ENCODE measurements at regions not wholly inside any gene's neighbourhood (a gene's known extent, or its start where the extent isn't known, plus 50 kb on each side); places are given as distances from the start of the nearest gene placed in this dataset.
"Not testable (repeated sequence)": the region's sequence is repeated elsewhere in the genome, so short reads cannot be mapped to it uniquely, and the experiment has no call there.

DNA sequence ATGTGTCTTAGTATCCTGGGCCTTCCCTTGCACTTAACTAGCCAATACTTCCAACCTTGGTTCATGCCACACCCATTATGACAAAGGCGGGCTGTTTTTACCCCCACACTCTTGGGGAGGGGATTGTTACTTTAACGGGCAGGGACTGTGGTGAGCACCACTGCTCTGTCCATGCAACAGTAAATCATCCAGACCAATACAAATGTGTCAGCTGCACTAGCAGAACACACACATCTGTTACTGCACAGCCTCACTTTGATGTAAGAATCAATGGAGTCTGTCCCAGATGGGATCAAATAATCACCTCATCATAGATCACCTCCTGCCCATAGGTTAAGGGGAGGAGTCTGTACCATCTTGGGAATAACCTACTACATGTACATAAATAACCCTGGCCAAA lies 58.1 kb downstream of the NPAP1 start:
- no peak for DNase-seq

DNA sequence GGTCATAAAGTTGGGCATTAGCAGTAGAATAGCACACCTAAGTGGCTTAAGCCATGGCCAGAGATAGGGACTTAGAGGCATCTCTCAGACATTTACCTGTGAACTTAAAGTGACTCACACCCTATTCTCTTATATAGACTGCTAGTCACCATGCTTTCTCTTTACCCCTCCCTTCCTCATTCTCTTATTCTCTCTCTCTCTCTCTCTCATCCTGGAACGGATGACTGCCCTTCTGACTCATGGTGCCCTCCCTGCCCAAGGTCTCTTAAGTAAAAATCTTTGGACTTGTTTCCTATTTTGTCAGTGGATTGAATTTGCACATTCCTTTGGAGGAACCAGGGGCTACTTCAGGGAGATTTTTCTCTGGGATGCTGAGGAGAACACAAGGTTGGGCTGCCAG lies 58.8 kb downstream of the NPAP1 start:
- no peak for DNase-seq

GRCh38 chr15:24745290-24745689 lies 69.7 kb downstream of the NPAP1 start:
- no peak for DNase-seq

DNA sequence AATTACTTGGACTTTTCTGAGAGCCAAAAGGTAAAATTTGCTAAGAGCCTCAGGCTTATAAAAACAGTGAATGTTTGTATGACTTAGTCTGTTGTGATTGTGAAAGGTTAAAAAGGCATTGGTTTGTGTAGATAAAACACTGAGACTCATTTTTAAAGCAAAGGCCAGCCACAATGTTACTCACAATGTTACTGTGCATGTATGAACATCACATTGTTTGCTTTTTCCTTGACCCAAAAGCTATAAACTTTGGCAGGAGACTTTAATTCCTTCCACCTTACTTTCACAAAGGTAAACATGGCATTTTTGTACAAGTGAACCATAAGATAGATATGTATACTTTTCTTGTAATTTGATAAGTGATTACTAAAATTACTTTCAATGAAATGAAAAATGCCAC lies 70.5 kb downstream of the NPAP1 start:
- DNase-seq = no peak

GRCh38 chr15:24747376-24747775 lies 71.8 kb downstream of the NPAP1 start:
- no peak for DNase-seq

DNA sequence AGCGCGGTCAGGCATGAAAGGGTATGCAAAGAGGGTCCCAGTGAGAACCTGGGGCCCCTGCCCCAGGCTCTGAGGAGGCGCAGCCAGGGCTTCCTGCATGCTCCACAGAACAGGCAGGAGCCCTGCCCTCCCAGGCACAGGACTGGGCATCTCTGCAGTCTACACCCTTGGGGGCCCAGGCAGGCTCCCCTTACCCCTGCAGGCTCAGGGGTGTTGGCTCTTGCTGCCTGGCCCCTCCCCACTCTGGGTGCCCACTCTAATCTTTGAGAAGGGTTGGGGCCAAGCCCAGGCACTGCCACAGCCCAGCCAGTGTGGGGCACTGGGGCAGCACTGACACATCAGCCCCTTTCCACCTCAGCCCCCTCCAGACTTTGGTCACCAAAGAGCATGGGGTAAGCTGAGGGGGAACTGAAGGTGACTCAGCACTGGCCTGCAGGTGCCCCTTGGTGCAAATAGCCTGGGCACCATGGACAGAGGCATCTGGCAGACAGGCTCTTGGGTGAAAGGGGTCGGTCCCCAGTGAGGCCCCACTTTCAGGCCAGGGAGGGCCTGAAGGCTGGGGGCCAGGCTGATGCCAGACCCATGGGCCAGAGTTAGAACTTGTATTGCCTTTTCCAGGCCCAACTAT lies 73.4 kb downstream of the NPAP1 start:
- no peak for DNase-seq

DNA sequence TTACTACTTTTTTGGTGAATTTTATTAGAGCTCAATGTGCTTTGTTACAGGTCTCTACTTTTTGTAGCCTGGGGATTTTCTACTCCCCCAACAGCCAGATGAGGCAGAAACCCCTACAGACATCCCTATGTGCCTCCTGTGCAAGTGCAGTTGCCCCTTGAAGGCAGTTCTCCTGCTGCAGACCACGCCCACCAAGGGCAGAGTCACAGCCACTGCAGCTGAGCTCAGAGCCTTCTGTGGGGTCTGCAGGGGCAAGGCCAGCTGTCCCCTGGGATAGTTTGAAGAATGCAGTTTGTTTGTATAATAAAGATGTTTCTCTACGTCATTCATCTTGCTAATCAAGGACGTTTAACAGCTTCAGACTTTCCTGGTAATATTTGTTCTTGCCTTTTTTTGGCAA lies 76.8 kb downstream of the NPAP1 start:
- DNase-seq = no peak

- no peak for DNase-seq
Observed at GRCh38 chr15:24756101-24756500, 80.5 kb downstream of the NPAP1 start.

GRCh38 chr15:24760066-24760465 lies 84.5 kb downstream of the NPAP1 start:
- DNase-seq = no peak

- no peak for DNase-seq
Observed at GRCh38 chr15:24761704-24762302, 86.2 kb downstream of the NPAP1 start.

- no peak for DNase-seq
Observed at GRCh38 chr15:24763891-24764290, 88.3 kb downstream of the NPAP1 start.

- DNase-seq = no peak
Observed at GRCh38 chr15:24764375-24765171, 89.0 kb downstream of the NPAP1 start.

GRCh38 chr15:24766511-24767133 lies 91.0 kb downstream of the NPAP1 start:
- no peak for DNase-seq

GRCh38 chr15:24772266-24772665 lies 96.7 kb downstream of the NPAP1 start:
- no peak for DNase-seq

DNA sequence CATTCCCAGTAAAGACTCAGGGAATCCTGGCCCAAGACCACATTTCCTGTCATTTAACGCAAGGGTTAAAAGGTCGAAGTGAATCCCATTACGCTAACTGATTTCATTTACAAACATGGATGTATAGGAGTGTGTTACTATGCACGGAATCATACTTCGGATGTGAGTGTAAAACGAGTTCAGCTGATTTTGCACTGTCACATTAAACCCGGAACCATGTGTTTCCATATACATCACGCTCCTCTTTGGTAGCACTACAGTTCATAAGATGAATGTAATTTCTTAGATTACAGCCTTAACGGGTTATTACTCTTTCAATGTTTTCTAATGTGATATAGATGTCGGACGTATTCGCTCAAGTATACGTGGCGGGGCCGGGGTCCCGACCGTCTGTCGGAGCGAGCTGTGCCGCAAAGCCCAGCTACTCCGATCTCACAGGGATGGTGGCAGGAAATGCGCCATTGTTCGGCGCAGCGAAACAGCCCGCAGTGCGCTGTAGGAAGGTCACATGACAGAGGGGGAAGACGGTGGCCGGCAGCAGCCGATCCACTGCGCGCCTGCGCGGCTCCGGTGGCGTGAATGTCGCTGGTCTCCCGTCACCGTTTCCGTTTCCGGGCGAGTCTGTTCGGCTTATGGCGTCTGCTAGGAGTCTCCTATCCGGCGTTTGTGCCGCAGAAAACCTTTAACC lies 97.3 kb downstream of the NPAP1 start:
- peak; percentile 17 to 67 (median 48) for DNase-seq

- no peak for DNase-seq
Observed at GRCh38 chr15:24777307-24777706, 101.7 kb downstream of the NPAP1 start.

DNA sequence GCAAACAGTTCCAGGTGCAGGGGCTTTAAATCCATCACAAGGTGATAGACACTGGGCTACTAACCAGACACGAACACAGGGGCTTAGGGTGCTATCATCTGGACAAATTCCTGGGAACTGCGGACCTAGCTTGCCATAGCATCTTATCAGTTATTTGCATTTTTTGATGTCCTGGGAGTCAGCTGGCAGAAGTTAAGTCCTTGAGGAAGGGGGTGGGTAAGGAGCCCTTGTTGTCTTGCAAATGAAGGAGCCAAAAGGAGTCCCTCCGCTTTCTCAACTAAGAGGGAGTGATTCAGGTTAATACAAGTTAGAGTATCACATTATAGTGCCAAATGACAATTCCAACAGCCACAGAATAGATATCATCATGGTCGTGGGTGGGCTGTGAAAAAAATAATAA lies 108.9 kb downstream of the NPAP1 start:
- DNase-seq = no peak

- DNase-seq = no peak
Observed at GRCh38 chr15:24786347-24786746, 110.8 kb downstream of the NPAP1 start.

DNA sequence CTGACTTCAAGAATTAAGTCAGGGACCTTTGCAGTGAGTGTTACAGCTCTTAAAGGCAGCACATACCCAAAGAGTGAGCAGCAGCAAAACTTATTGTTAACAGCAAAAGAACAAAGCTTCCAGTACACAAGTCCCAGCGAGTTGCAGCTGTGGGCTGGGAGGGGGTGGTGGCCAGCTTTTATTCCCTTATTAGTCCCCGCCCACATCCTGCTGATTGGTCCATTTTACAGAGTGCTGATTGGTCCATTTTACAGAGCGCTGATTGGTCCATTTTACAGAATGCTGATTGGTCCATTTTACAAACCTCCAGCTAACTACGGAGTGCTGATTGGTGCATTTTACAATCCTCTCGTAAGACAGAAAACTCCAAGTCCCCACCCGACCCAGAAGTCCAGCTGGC lies 127.0 kb downstream of the NPAP1 start:
- DNase-seq = not testable (repeated sequence)

- no peak for DNase-seq
Observed at GRCh38 chr15:24819680-24820079, 135.1 kb upstream of the SNRPN start.

- no peak for DNase-seq
Observed at GRCh38 chr15:24823473-24823872, 131.3 kb upstream of the SNRPN start.

DNA sequence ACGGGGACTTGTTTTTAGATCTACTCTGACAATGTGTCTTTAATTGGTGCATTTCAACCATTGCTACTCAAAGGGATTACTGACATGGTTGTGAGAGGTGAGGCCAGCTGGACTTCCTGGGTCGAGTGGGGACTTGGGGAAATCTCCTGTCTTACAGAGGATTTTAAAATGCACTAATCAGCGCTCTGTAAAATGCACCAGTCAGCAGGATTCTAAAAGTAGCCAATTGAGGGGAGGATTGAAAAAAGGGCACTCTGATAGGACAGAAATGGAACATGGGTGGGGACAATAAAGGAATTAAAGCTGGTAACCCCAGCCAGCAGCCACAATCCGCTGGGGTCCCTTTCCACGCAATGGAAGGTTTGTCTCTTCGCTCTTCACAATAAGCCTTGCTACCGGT lies 122.5 kb upstream of the SNRPN start:
- DNase-seq = no peak

GRCh38 chr15:24835301-24835700 lies 119.5 kb upstream of the SNRPN start:
- no peak for DNase-seq
